ENCODE measurements at regions not wholly inside any gene's neighbourhood (a gene's known extent, or its start where the extent isn't known, plus 50 kb on each side); places are given as distances from the start of the nearest gene placed in this dataset.
"Not testable (repeated sequence)": the region's sequence is repeated elsewhere in the genome, so short reads cannot be mapped to it uniquely, and the experiment has no call there.

- not testable (repeated sequence) for DNase-seq (ENCODE audit: low read depth in 3 of 3, low spot score in 2 of 3)
These were observed 97.0 kb upstream of the FGF3 start for GRCh38 chr11:69916251-69916649.

GRCh38 chr11:69916806-69917387 is 97.7 kb upstream of the FGF3 start:
- DNase-seq (ENCODE audit: low read depth in 3 of 3, low spot score in 2 of 3): no peak

GRCh38 chr11:69917529-69917928 is 98.3 kb upstream of the FGF3 start:
- DNase-seq (ENCODE audit: low read depth in 3 of 3, low spot score in 2 of 3): no peak

GRCh38 chr11:69918231-69918937 is 99.2 kb upstream of the FGF3 start:
- DNase-seq (ENCODE audit: low read depth in 3 of 3, low spot score in 2 of 3): no peak

GRCh38 chr11:69918938-69919650 is 99.9 kb upstream of the FGF3 start:
- DNase-seq (ENCODE audit: low read depth in 3 of 3, low spot score in 2 of 3): peak; percentile 48 to 55 (median 50)

- DNase-seq (ENCODE audit: low read depth in 3 of 3, low spot score in 2 of 3): no peak
These were observed 100.6 kb upstream of the FGF3 start for GRCh38 chr11:69919659-69920344.

- no peak for DNase-seq (ENCODE audit: low read depth in 3 of 3, low spot score in 2 of 3)
These were observed 101.3 kb upstream of the FGF3 start for GRCh38 chr11:69920345-69921127.

- no peak for DNase-seq (ENCODE audit: low read depth in 3 of 3, low spot score in 2 of 3)
These were observed 102.2 kb upstream of the FGF3 start for GRCh38 chr11:69921128-69922014.

- DNase-seq (ENCODE audit: low read depth in 3 of 3, low spot score in 2 of 3): no peak
These were observed 102.9 kb upstream of the FGF3 start for GRCh38 chr11:69922015-69922595.

GRCh38 chr11:69922596-69923111 is 103.4 kb upstream of the FGF3 start:
- no peak for DNase-seq (ENCODE audit: low read depth in 3 of 3, low spot score in 2 of 3)

- DNase-seq (ENCODE audit: low read depth in 3 of 3, low spot score in 2 of 3): no peak
These were observed 104.0 kb upstream of the FGF3 start for GRCh38 chr11:69923196-69923595.

- DNase-seq (ENCODE audit: low read depth in 3 of 3, low spot score in 2 of 3): no peak
These were observed 104.6 kb upstream of the FGF3 start for GRCh38 chr11:69923641-69924307.

GRCh38 chr11:69924308-69925161 is 105.3 kb upstream of the FGF3 start:
- no peak for DNase-seq (ENCODE audit: low read depth in 3 of 3, low spot score in 2 of 3)

GRCh38 chr11:69925366-69926196 is 106.4 kb upstream of the FGF3 start:
- no peak for DNase-seq (ENCODE audit: low read depth in 3 of 3, low spot score in 2 of 3)

GRCh38 chr11:69926376-69927050 is 107.3 kb upstream of the FGF3 start:
- DNase-seq (ENCODE audit: low read depth in 3 of 3, low spot score in 2 of 3): no peak

GRCh38 chr11:69928121-69928520 is 108.9 kb upstream of the FGF3 start:
- DNase-seq (ENCODE audit: low read depth in 3 of 3, low spot score in 2 of 3): no peak
